ENCODE measurements at regions not wholly inside any gene's neighbourhood (a gene's known extent, or its start where the extent isn't known, plus 50 kb on each side); places are given as distances from the start of the nearest gene placed in this dataset. TPM values are rescaled to one million over a fixed set of nuclear protein-coding genes. Genes with fewer than 3 reads are reported as not detected.

GRCh38 chr2:6793913-6794312 is 71.8 kb downstream of the CMPK2 start:
- TF ChIP-seq CTCF (IDR thresholded peaks at IDR 0.05), result no peak
- Histone ChIP-seq H3K27ac (no peak overlapping the region), H3K4me3 (no peak overlapping the region), H3K36me3 (no peaks in the 10 kb centered on the region), H3K27me3 (no peaks in the 10 kb centered on the region), H3K4me1 (no peaks in the 10 kb centered on the region), H3K9me3 (no peaks in the 10 kb centered on the region), H3K9ac (ENCODE audit: low read depth in 2 of 2, low read length in 2 of 2) (no peak overlapping the region)
- no peak for DNase-seq
- intact Hi-C loops (cut with DNase I), result no loop called here

GRCh38 chr2:6794448-6794847 is 71.3 kb downstream of the CMPK2 start:
- intact Hi-C loops (cut with DNase I), result no loop called here
- Histone ChIP-seq H3K27ac (no peak overlapping the region), H3K36me3 (no peaks in the 10 kb centered on the region), H3K4me3 (no peak overlapping the region), H3K9ac (ENCODE audit: low read depth in 2 of 2, low read length in 2 of 2) (no peak overlapping the region), H3K27me3 (no peaks in the 10 kb centered on the region), H3K9me3 (no peaks in the 10 kb centered on the region), H3K4me1 (no peaks in the 10 kb centered on the region)
- TF ChIP-seq CTCF (IDR thresholded peaks at IDR 0.05), result no peak
- DNase-seq, result no peak

Small RNA genes lying in the stretch of these regions (microRNA-seq; reads per million reads assigned to microRNA genes)
- gene MIR7158 (not detected), gene MIR7515 (not detected)
